OCI-LY7 (cell line): ENCODE measurements at regions not wholly inside any gene's neighbourhood (a gene's known extent, or its start where the extent isn't known, plus 50 kb on each side); places are given as distances from the start of the nearest gene placed in this dataset.

Experiments
- EZH2phosphoT487 ChIP-seq: fragments of 200-600 bp; sonication (generic); IDR thresholded peaks from 2 replicates; pipeline ENCODE4 v1.6.1; 2018; ENCODE audit warnings: low read depth, borderline replicate concordance, mild to moderate bottlenecking, mixed run types, antibody characterized with exemption, low read length, moderate library complexity, mixed read lengths
- TF ChIP-seq, protein P1 (sequence below): fragments of 200-600 bp; sonication (generic); conservative IDR thresholded peaks from 2 replicates; pipeline ENCODE4 v1.5.1; 2014; ENCODE audit warnings: mild to moderate bottlenecking, antibody characterized with exemption, low read length, moderate library complexity, mixed read lengths

DNA sequence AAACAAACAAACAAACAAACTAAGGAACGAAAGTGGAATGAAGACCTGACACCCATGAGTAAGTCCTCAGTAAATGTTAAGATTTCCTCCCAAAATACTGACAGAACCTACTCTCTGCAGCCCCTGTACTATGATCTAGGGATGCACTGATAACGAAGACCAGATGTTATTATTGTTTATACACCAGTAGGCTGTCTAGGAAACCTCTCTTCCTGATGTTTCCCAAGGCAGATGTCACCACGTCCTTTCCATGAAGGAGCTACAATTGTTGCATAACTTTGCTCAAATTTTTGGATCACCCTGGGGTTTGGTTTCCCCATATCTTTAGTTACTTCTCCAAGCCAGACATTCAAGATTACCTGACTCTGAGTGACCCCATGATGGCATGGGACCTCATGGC is 340.7 kb downstream of the MIAT start:
- TF ChIP-seq, protein P1, sequence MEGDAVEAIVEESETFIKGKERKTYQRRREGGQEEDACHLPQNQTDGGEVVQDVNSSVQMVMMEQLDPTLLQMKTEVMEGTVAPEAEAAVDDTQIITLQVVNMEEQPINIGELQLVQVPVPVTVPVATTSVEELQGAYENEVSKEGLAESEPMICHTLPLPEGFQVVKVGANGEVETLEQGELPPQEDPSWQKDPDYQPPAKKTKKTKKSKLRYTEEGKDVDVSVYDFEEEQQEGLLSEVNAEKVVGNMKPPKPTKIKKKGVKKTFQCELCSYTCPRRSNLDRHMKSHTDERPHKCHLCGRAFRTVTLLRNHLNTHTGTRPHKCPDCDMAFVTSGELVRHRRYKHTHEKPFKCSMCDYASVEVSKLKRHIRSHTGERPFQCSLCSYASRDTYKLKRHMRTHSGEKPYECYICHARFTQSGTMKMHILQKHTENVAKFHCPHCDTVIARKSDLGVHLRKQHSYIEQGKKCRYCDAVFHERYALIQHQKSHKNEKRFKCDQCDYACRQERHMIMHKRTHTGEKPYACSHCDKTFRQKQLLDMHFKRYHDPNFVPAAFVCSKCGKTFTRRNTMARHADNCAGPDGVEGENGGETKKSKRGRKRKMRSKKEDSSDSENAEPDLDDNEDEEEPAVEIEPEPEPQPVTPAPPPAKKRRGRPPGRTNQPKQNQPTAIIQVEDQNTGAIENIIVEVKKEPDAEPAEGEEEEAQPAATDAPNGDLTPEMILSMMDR = no peak
- TF ChIP-seq EZH2phosphoT487 = no peak
